ENCODE measurements at regions not wholly inside any gene's neighbourhood (a gene's known extent, or its start where the extent isn't known, plus 50 kb on each side); places are given as distances from the start of the nearest gene placed in this dataset.

DNA sequence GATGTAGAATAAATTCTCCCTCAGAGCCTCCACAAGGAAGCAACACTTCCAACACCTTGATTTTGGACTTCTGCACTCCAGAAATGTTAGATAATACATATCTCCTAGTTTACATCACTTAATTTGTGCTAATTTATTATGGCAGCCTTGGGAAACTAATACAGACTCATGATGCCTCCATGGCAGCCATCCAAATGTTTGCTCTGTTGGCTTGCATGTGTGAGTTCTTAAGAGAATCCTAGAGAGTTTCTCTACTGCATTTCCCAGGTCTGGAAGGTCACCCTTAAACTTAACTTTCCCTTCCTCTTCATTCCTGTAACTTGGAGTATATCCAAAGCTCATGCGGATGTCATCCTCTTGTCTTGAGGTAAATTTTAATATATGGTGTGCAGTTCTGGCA lies 956.1 kb downstream of the ADGRL3 start:
- TF ChIP-seq POLR2A (IDR thresholded peaks at IDR 0.05) (no peak), POLR2AphosphoS5 (IDR thresholded peaks at IDR 0.05) (no peak)
- TF ChIP-seq, protein P1, sequence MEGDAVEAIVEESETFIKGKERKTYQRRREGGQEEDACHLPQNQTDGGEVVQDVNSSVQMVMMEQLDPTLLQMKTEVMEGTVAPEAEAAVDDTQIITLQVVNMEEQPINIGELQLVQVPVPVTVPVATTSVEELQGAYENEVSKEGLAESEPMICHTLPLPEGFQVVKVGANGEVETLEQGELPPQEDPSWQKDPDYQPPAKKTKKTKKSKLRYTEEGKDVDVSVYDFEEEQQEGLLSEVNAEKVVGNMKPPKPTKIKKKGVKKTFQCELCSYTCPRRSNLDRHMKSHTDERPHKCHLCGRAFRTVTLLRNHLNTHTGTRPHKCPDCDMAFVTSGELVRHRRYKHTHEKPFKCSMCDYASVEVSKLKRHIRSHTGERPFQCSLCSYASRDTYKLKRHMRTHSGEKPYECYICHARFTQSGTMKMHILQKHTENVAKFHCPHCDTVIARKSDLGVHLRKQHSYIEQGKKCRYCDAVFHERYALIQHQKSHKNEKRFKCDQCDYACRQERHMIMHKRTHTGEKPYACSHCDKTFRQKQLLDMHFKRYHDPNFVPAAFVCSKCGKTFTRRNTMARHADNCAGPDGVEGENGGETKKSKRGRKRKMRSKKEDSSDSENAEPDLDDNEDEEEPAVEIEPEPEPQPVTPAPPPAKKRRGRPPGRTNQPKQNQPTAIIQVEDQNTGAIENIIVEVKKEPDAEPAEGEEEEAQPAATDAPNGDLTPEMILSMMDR (IDR thresholded peaks at IDR 0.05): no peak
